Fibroblast of lung (primary cell): ENCODE measurements at regions not wholly inside any gene's neighbourhood (a gene's known extent, or its start where the extent isn't known, plus 50 kb on each side); places are given as distances from the start of the nearest gene placed in this dataset.

ENCODE experiments used
- DNase-seq, 2 donors: peaks; one replicate each; pipeline versions ENCODE4 v3.0.0 to v3.0.0-alpha.2; 2010; ENCODE audit warnings: low read depth in 2 of 2
- H2AFZ ChIP-seq: 2 replicates; pipeline ENCODE4 v1.5.1; 2012; ENCODE audit warnings: low read length, control low read depth, inconsistent platforms
- H3K27ac ChIP-seq: 2 replicates; pipeline ENCODE4 v1.5.1; 2011; ENCODE audit warnings: low read length, control low read depth; ENCODE audit not compliant: insufficient read depth
- H3K27me3 ChIP-seq: 2 replicates; pipeline ENCODE4 v1.5.1; 2011; ENCODE audit warnings: mild to moderate bottlenecking, low read length; ENCODE audit not compliant: control insufficient read depth, insufficient read depth
- H3K36me3 ChIP-seq: 2 replicates; pipeline ENCODE4 v1.5.1; 2011; ENCODE audit warnings: low read length; ENCODE audit not compliant: control insufficient read depth, insufficient read depth
- H3K4me1 ChIP-seq: 2 replicates; pipeline ENCODE4 v1.5.1; 2011; ENCODE audit warnings: low read length; ENCODE audit not compliant: control insufficient read depth, insufficient read depth; ENCODE audit errors: extremely low read depth
- H3K4me2 ChIP-seq: 2 replicates; pipeline ENCODE4 v1.5.1; 2011; ENCODE audit warnings: low read length, control low read depth; ENCODE audit not compliant: insufficient read depth; ENCODE audit errors: extremely low read depth
- H3K4me3 ChIP-seq, 4 experiments: fragments of 200-600 bp in 1 of 4; sonication (generic) in 1 of 4; replicated peaks in 1 of 4; 2 replicates each; pipeline ENCODE4 v1.5.1; 2011 to 2016; ENCODE audit warnings: low read length in 4 of 4, low read depth in 3 of 4, mild to moderate bottlenecking in 3 of 4, control low read depth in 2 of 4, inconsistent platforms in 1 of 4, mixed read lengths in 1 of 4; ENCODE audit not compliant: insufficient read depth in 1 of 4; ENCODE audit errors: control extremely low read depth in 1 of 4
- H3K79me2 ChIP-seq: 2 replicates; pipeline ENCODE4 v1.5.1; 2012; ENCODE audit warnings: mild to moderate bottlenecking, low read length, inconsistent platforms; ENCODE audit not compliant: control insufficient read depth, insufficient read depth
- H3K9ac ChIP-seq: 2 replicates; pipeline ENCODE4 v1.5.1; 2011; ENCODE audit warnings: mild to moderate bottlenecking, low read length, control low read depth; ENCODE audit not compliant: insufficient read depth
- H3K9me3 ChIP-seq: 2 replicates; pipeline ENCODE4 v1.5.1; 2012; ENCODE audit warnings: low read depth, low read length; ENCODE audit not compliant: control insufficient read depth, insufficient read depth
- H4K20me1 ChIP-seq: 2 replicates; pipeline ENCODE4 v1.5.1; 2011; ENCODE audit warnings: low read length; ENCODE audit not compliant: control insufficient read depth, insufficient read depth; ENCODE audit errors: extremely low read depth
- CTCF ChIP-seq, 2 donors: IDR thresholded peaks in 1 of 2; conservative IDR thresholded peaks in 1 of 2; 1 replicate in 1 of 2; 2 replicates in 1 of 2; pipeline ENCODE4 v1.5.1; 2011 to 2012; ENCODE audit warnings: low read length in 2 of 2, control low read depth in 1 of 2, inconsistent platforms in 1 of 2, low read depth in 1 of 2, mild to moderate bottlenecking in 1 of 2
- EZH2 ChIP-seq: IDR thresholded peaks from 2 replicates; pipeline ENCODE4 v1.5.1; 2012; ENCODE audit warnings: low read length, control low read depth, mild to moderate bottlenecking; ENCODE audit errors: missing control alignments

- Histone ChIP-seq H3K36me3 (no peaks in the 10 kb centered on the region), H3K27ac (no peak overlapping the region), H3K4me1 (no peaks in the 10 kb centered on the region), H4K20me1 (no peaks in the 10 kb centered on the region), H3K9ac (no peak overlapping the region), H3K4me2 (no peak overlapping the region), H3K4me3 (no peak overlapping the region), H3K9me3 (no peaks in the 10 kb centered on the region), H3K79me2 (no peaks in the 10 kb centered on the region), H3K27me3 (no peaks in the 10 kb centered on the region), H2AFZ (no peak overlapping the region)
- DNase-seq = no peak
- no peak for TF ChIP-seq CTCF (conservative IDR thresholded peaks at IDR 0.05 in 1 of 2, IDR thresholded peaks at IDR 0.05 in 1 of 2; ENCODE audit: low read depth in 1 of 2, low read length in 2 of 2)
- no peak for TF ChIP-seq EZH2
Observed at GRCh38 chrX:145068450-145068849, 178.9 kb upstream of the SPANXN1 start.

GRCh38 chrX:145099204-145099603 lies 148.1 kb upstream of the SPANXN1 start:
- H3K9ac ChIP-seq = no peak overlapping the region
- H3K79me2 ChIP-seq = no peaks in the 10 kb centered on the region
- no peak overlapping the region for H2AFZ ChIP-seq
- no peaks in the 10 kb centered on the region for H3K36me3 ChIP-seq
- no peak overlapping the region for H3K4me3 ChIP-seq
- H4K20me1 ChIP-seq = no peaks in the 10 kb centered on the region
- H3K27ac ChIP-seq = no peak overlapping the region
- no peaks in the 10 kb centered on the region for H3K27me3 ChIP-seq
- no peak for DNase-seq
- no peaks in the 10 kb centered on the region for H3K9me3 ChIP-seq
- no peak overlapping the region for H3K4me2 ChIP-seq
- TF ChIP-seq EZH2 = no peak
- H3K4me1 ChIP-seq = no peaks in the 10 kb centered on the region
